NCI-H510A treated with DMSO at 0.1 percent for 48 hours (cell line): ENCODE measurements at regions not wholly inside any gene's neighbourhood (a gene's known extent, or its start where the extent isn't known, plus 50 kb on each side); places are given as distances from the start of the nearest gene placed in this dataset.

ENCODE experiments used
- DNase-seq: peaks from one replicate; lab custom pipeline; 2025; lab: John Stamatoyannopoulos, UW

DNA sequence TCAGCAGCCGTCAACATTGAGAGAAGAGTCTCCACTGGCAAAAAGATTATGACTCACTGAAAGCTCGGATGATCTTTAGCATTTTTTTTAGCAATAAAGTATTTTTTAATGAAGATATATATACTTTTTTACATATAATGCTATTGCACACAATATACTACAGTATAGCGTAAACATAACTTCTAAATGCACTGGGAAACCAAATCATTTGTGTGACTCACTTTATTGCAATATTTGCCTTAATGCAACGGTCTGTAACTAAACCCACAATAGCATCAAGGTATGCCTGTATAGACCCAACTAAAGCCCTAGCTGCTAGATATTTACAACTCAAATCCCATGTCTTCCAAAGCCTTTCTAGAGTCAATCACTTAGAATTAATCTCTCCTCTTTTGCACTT is 52.3 kb upstream of the EDNRA start:
- DNase-seq, result no peak

DNA sequence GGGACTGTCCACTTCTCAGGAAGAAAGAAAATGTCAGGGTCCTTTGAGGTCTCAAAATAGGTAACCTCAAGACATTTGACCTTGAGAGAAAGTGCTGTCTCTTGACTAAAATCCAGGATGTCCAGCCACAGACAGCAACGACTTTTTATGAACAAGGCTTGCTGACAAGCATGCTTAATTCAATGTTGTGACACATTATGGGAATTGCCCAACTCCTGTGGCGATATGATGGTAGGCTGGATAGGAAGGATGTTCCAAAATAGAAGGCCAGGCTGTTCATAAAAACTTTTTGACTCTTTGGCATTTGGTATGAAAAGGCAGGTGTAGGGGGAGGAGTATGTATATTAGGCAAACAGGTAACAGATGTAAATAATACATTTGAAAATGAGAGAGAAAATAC is 50.8 kb upstream of the EDNRA start:
- DNase-seq, result no peak
